ENCODE measurements at regions not wholly inside any gene's neighbourhood (a gene's known extent, or its start where the extent isn't known, plus 50 kb on each side); places are given as distances from the start of the nearest gene placed in this dataset.
A peak's percentile ranks its signal among the peaks of the same experiment; 100 is the strongest.

GRCh38 chr7:25894002-25894901 lies 257.7 kb upstream of the NFE2L3 start:
- POLR2A ChIA-PET = no interaction called here
- no peak overlapping the region for H3K4me3 ChIP-seq (ENCODE audit: low read depth, low read length)
- no peak for DNase-seq (ENCODE audit: low read depth, low spot score)

GRCh38 chr7:25894902-25895791 lies 256.9 kb upstream of the NFE2L3 start:
- POLR2A ChIA-PET = no interaction called here
- no peak for DNase-seq (ENCODE audit: low read depth, low spot score)
- peak; percentile 74 for TF ChIP-seq CTCF (IDR thresholded peaks at IDR 0.05; ENCODE audit: insufficient read depth, low read length, missing control alignments)
- peak overlapping the region; percentile 13; the same call in 1 of the 2 replicates for H3K4me3 ChIP-seq (ENCODE audit: low read depth, low read length)
- CTCF ChIA-PET = interaction anchor here (0.6 to 11.0 kb wide), 22 partner anchors 9 to 1284 kb away, joined by 3 to 329 read pairs (median 8); no protein-coding TSS in a partner anchor

More at GRCh38 chr7:25894002-25894901, 257.7 kb upstream of the NFE2L3 start:
- CTCF ChIA-PET = interaction anchor here (0.6 to 11.0 kb wide), 28 partner anchors 7 to 1285 kb away, joined by 3 to 329 read pairs (median 7); no protein-coding TSS in a partner anchor
- no peak for TF ChIP-seq CTCF (IDR thresholded peaks at IDR 0.05; ENCODE audit: insufficient read depth, low read length, missing control alignments)

- no peak overlapping the region for H3K4me3 ChIP-seq (ENCODE audit: low read depth, low read length)
- CTCF ChIA-PET = interaction anchor here (0.9 to 11.0 kb wide), 16 partner anchors 8 to 1266 kb away, joined by 3 to 329 read pairs (median 8); no protein-coding TSS in a partner anchor
- TF ChIP-seq CTCF (IDR thresholded peaks at IDR 0.05; ENCODE audit: insufficient read depth, low read length, missing control alignments) = no peak
- POLR2A ChIA-PET = no interaction called here
- DNase-seq (ENCODE audit: low read depth, low spot score) = no peak
Observed at GRCh38 chr7:25895792-25896171, 256.2 kb upstream of the NFE2L3 start.

GRCh38 chr7:25897261-25897782 lies 254.7 kb upstream of the NFE2L3 start:
- no peak for DNase-seq (ENCODE audit: low read depth, low spot score)
- no peak for TF ChIP-seq CTCF (IDR thresholded peaks at IDR 0.05; ENCODE audit: insufficient read depth, low read length, missing control alignments)
- H3K4me3 ChIP-seq (ENCODE audit: low read depth, low read length) = no peak overlapping the region
- POLR2A ChIA-PET = no interaction called here
- CTCF ChIA-PET = interaction anchor here (1.0 to 11.0 kb wide), 8 partner anchors 193 to 1265 kb away, joined by 3 to 329 read pairs (median 6); no protein-coding TSS in a partner anchor

- H3K4me3 ChIP-seq (ENCODE audit: low read depth, low read length) = no peak overlapping the region
- DNase-seq (ENCODE audit: low read depth, low spot score) = no peak
- no peak for TF ChIP-seq CTCF (IDR thresholded peaks at IDR 0.05; ENCODE audit: insufficient read depth, low read length, missing control alignments)
- ChIA-PET CTCF (interaction anchor here (0.7 to 2.1 kb wide), 3 partner anchors 8 to 466 kb away, joined by 3 to 11 read pairs (median 5); no protein-coding TSS in a partner anchor), POLR2A (no interaction called here)
Observed at GRCh38 chr7:25900245-25900644, 251.8 kb upstream of the NFE2L3 start.

All from AG04449 (cell line).